ENCODE measurements at regions not wholly inside any gene's neighbourhood (a gene's known extent, or its start where the extent isn't known, plus 50 kb on each side); places are given as distances from the start of the nearest gene placed in this dataset.

GRCh38 chr12:43169115-43169681 lies 382.8 kb downstream of the ADAMTS20 start:
- no peak for DNase-seq

DNA sequence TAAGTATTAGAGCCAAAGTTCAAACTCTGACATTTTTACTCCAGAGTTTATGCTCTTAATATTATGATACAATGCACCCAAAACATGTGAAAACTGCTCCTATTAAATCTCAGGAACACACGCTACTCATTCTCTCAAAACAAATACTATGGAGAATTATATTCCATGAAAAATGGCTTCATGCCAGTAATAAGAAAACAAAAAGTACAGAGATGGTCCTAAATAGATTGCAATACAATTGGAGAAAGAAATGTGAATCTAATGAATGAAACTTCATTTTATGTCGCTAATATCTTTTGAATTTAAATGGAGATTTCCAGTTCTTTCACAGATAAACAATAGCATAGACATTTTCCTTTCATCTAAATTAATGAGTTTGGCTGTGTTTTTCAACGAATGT lies 384.3 kb downstream of the ADAMTS20 start:
- no peak for DNase-seq

DNA sequence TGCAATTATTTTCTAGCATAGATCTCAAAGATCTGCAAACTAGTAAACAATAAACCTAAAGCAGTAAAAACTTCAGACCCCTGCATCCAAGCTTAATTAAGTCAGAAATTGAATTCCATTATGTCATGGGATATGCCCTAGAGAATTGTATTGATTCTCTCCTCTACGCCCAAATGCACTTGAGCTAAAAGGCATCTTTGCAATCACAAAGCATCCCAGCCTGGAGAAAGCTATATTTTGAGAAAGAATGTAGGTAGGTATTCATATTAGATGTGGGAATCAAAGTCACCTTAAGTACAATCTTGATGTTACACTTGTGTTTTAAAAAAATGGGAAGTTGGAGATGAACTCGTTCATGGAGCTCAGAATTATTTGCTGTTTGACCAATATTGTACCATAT lies 386.7 kb downstream of the ADAMTS20 start:
- DNase-seq = no peak

GRCh38 chr12:43162138-43162537 lies 389.9 kb downstream of the ADAMTS20 start:
- DNase-seq = no peak

- no peak for DNase-seq
These were observed 392.5 kb downstream of the ADAMTS20 start for GRCh38 chr12:43159506-43159905.

DNA sequence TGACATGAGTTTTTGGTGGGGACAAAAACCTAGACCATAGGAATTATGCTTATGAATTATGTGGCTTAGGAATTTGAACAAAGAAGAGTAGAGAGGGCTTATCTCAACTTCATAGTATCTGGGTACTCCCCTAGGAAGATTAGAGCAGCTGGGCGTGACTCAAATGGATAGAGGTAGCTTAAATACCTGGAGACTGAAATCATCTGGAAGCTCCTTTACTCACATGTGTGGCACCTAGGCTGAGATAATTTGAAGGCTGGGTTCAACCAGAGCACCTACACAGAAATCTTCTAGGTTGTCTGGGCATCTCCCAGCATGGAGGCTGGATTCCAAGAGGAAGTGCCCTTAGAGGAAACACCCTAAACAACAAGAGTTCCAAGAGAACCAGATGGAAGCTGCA lies 393.9 kb downstream of the ADAMTS20 start:
- no peak for DNase-seq

DNA sequence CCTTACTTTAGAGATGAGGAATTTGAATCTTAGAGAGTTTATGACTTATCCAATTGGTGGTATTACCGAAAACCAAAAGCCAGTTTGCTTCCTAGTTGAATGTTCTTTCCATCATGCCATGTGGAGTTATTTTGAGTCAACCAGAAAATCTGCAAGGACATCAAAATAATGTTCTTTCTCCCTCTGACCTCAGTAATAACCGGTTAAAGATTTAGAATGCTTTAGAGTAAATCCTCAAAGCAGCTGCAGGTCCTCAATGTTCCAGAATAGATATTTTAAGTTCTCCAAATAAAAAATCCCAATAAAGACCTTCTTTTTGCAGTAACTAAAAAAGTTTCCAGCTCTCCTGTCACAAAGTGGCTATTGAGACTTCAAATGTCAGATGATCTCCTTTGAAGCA lies 396.6 kb downstream of the ADAMTS20 start:
- DNase-seq = no peak

- DNase-seq = no peak
These were observed 397.4 kb downstream of the ADAMTS20 start for GRCh38 chr12:43154498-43155045.

DNA sequence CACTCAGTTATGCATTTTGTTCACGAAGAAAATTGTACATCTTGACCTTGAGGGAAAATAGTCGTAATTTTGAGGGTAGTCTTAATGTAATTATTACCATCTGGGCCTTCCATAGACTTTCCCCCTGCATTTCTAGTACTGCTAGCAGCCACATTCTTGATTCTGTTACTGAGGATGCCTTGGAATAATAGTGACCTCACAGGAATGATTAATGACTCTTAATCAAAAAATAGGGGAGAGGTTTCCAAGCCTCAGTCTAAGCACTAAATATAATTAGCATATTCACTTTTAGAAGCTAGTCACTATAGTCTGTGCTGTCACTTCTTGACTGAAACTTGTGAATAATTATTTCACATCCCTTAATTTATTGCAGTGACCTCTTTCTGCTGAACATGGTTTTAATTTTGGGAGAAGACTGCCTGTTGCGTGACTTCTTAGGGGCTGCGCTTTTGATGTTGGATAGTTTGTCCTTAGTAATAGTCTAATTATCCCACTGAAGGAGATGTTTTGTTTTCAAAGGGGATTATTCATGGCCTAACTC lies 400.5 kb downstream of the ADAMTS20 start:
- no peak for DNase-seq

- DNase-seq = no peak
These were observed 403.3 kb downstream of the ADAMTS20 start for GRCh38 chr12:43148691-43149090.

DNA sequence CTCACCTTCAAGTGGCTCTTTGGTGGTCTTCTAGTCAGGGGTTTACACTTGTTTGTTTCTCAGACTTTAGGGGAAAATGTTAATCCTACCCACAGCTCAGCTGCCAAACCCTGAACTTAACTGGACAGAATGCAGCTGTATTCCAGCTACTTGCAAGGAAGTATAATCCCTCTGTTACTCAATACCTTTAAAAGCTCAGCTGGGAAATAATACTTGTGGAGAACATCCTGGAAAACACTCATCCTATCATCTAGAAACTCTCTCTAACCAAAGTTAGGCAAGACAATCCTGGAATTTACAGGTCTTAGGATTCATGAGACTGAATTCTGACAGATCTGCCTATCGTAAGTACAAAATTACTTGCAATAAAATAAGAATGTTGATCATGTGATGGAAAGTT lies 404.1 kb downstream of the ADAMTS20 start:
- DNase-seq = no peak

- DNase-seq = no peak
These were observed 406.5 kb downstream of the ADAMTS20 start for GRCh38 chr12:43145481-43145880.

DNA sequence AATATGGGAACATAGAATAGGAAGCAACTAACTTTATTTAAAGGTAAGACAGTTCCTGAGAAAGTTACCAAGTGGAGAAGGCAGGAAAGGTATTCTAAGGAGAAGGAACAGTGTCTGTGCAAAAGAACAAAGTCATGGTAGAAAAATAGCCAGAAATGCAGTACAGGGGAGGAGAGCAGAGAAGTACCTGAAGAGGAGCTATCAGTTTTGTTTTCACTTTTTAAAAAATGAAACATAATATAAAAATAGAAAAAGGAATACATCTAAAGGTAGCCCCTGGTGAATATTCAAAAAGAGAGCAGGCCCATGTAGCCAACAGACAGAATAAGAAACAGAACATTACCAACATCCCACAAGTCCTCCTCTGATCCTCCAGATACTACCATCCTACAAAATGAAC lies 408.7 kb downstream of the ADAMTS20 start:
- DNase-seq = no peak

DNA sequence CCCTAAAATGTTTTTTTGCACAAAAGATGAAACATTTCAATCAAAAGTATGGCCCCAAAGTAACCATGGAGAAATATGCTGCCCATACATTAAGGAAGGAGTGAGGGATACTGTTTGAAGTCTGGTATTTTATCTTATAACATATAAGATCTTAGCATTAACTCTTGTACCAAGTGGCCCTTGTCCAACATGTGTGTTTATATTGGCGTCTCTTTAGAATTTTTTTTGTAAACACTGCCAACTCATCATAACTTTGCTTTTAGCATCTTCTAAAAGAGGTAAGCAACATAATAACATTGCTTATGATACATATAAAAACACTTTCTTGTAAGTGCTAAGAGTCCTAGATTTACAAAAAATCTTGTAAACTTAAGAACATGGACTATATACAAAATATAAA lies 419.7 kb downstream of the ADAMTS20 start:
- DNase-seq = no peak

DNA sequence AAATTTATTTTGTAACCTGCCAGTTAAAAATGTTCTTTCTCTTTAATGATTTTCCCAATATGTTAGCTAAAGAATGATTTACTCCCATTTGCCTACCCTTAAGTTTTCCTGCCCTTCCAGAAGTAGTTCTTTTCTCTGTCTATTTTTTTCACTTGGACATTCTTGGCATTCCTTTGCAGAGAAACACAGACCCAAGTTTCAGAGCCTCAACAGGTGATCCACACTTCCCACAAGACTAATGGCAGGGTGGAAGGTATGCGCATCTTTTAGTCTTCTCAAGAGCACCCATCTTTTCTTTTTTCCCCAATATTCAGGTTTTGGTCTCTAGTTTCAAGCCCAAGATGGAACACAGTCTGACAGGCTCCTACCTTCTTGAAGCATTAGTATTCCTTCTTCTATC lies 420.7 kb downstream of the ADAMTS20 start:
- no peak for DNase-seq

DNA sequence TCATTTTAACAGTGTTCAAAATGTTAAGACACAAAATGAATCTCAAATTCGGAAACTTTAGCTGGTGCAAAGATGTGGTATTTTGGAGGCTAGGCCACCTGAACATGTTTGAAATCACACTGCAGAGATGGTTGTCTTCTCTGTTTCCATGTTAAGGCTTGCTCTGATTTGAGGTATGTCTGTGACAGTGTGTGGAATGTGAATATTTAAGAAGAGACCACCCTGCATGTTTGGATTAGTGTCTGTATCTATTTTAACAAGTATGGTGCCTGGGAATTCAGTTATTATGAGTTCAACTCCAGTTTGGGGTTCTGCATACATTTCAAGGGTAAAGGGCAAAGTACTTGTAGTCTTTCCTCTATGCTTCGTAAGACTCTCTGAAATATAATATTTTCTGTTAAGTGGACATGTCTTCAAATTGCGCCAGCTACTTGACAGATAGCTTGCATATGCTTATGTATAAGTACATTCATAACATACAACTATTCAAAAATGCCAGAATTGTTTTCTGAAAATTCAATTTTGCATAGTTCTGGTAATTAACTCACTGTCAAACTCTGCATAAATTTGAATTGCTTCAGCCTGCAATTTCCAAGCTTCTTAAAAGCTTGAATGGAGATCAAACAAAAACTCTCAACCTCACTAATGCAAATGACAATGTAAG lies 424.0 kb downstream of the ADAMTS20 start:
- DNase-seq = no peak

GRCh38 chr12:43126652-43127375 lies 425.2 kb downstream of the ADAMTS20 start:
- DNase-seq = no peak

GRCh38 chr12:43123461-43123860 lies 428.5 kb downstream of the ADAMTS20 start:
- no peak for DNase-seq

DNA sequence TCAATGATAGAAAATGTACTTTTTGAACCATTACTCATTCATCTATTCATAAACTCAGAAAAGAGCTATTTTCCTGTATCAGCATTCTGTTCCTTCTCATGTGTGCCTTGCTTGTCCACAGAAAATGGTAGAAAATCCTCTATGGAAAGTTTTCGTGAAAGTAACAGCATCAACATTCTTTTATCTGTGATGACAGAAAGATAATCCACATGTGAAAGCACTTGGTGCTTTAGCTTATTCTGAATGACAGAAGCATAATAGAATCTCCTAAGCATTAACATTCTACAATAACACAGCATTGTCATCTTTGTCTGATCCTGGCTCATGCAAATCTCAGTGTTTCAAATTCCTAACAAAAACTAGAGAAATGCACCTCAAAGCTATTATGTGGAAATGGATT lies 431.9 kb downstream of the ADAMTS20 start:
- DNase-seq = no peak

DNA sequence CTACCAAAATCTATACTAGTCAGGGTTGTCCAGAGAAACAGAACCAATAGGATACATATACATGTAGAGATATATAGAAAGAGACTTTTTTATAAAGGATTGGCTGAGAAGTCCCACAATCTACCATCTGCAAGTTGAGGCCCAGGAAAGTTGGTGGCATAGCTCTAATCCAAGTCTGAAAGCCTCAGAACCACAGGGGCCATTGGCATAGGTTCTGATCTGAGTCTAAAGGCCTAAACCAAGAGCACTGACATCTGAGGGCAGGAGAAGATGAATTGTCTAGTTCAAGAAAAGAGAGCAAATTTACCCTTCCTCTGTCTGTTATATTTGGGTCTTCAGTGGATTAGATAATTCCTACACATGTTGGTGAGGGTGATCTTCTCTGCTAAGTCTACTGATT lies 433.1 kb downstream of the ADAMTS20 start:
- DNase-seq = no peak

DNA sequence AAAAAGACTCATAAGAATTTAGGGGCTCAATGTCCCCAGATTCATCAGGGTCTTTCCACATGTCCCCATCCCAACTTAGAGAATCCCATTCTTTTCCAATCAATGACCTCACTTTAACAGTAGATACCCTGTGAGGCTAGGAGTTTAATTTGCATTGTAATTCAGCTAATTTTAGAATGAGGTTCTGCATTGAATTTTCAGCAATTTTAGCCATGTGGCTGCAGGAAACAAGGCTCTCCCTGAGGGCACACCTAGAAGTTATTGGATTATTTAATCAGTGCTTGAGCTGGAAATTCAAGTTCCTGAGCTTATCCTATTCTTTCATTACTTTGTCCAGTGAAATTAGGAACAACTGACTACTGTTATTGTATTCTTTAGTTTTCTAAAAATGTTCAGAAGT lies 433.8 kb downstream of the ADAMTS20 start:
- DNase-seq = no peak

- no peak for DNase-seq
These were observed 434.6 kb downstream of the ADAMTS20 start for GRCh38 chr12:43117226-43117930.
